GM19240 (cell line): ENCODE measurements at regions not wholly inside any gene's neighbourhood (a gene's known extent, or its start where the extent isn't known, plus 50 kb on each side); places are given as distances from the start of the nearest gene placed in this dataset.

Source experiments
- DNase-seq: peaks from one replicate; pipeline ENCODE4 v3.0.0; 2011; ENCODE audit warnings: low spot score; ENCODE audit not compliant: insufficient read length

- DNase-seq: no peak
Observed at GRCh38 chr19:5237190-5237780, 103.3 kb downstream of the PTPRS start.

GRCh38 chr19:5235458-5236219 lies 105.0 kb downstream of the PTPRS start:
- DNase-seq: no peak

- DNase-seq: no peak
Observed at GRCh38 chr19:5234412-5234811, 106.2 kb downstream of the PTPRS start.

GRCh38 chr19:5232798-5233505 lies 107.7 kb downstream of the PTPRS start:
- no peak for DNase-seq

- no peak for DNase-seq
Observed at GRCh38 chr19:5231857-5232678, 108.5 kb downstream of the PTPRS start.

GRCh38 chr19:5230730-5231555 lies 109.7 kb downstream of the PTPRS start:
- DNase-seq: no peak

- DNase-seq: no peak
Observed at GRCh38 chr19:5229778-5230335, 110.8 kb downstream of the PTPRS start.

- no peak for DNase-seq
Observed at GRCh38 chr19:5228932-5229777, 111.5 kb downstream of the PTPRS start.

GRCh38 chr19:5228490-5228889 lies 112.1 kb downstream of the PTPRS start:
- no peak for DNase-seq

- DNase-seq: no peak
Observed at GRCh38 chr19:5225486-5226345, 114.9 kb downstream of the PTPRS start.

GRCh38 chr19:5224480-5224879 lies 116.1 kb downstream of the PTPRS start:
- no peak for DNase-seq

- no peak for DNase-seq
Observed at GRCh38 chr19:5222821-5223321, 117.7 kb downstream of the PTPRS start.

- DNase-seq: no peak
Observed at GRCh38 chr19:5222178-5222577, 118.4 kb downstream of the PTPRS start.

GRCh38 chr19:5220866-5221265 lies 119.7 kb downstream of the PTPRS start:
- no peak for DNase-seq

GRCh38 chr19:5220361-5220760 lies 120.3 kb downstream of the PTPRS start:
- DNase-seq: no peak

- DNase-seq: no peak
Observed at GRCh38 chr19:5219551-5220304, 120.9 kb downstream of the PTPRS start.

GRCh38 chr19:5218963-5219530 lies 121.6 kb downstream of the PTPRS start:
- no peak for DNase-seq
